ENCODE measurements at regions not wholly inside any gene's neighbourhood (a gene's known extent, or its start where the extent isn't known, plus 50 kb on each side); places are given as distances from the start of the nearest gene placed in this dataset.
"Not testable (repeated sequence)": the region's sequence is repeated elsewhere in the genome, so short reads cannot be mapped to it uniquely, and the experiment has no call there.

DNA sequence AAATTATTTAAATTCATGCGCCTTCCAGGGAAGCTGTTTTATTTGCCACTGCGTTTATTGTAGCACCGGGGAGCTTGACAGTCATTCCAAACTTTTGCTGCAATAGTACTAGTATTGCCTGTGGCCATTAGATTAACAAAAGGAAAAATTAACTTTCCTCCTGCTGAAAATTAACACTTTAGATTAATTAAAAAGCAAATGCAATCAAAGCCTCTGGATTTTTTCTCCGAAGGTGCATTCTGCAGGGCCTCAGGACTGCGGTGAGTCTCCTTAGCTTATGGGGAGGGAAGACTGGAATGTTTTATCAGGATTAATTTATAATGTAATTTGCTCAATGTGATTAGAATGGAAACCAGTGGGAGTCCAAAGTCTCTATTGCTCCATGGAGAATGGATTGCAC is 456.4 kb upstream of the CFAP20DC start:
- no peak for DNase-seq (ENCODE audit: low read depth in 2 of 2, low spot score in 1 of 2)

DNA sequence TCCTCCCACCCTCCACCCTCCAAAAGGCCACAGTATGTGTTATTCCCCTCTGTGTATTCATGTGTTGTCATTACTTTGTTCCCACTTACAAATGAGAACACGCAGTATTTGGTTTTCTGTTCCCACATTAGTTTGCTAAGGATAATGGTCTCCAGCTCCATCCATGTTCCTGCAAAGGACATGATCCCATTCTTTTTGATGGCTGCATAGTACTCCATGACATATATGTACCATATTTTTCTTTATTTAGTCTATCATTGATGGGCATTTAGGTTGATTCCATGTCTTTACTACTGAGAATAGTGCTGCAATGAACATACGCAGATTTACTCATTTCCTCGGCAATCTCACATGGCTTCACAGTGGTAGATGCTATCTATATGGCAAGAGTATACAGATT is 453.6 kb upstream of the CFAP20DC start:
- no peak for DNase-seq (ENCODE audit: low read depth in 2 of 2, low spot score in 1 of 2)

DNA sequence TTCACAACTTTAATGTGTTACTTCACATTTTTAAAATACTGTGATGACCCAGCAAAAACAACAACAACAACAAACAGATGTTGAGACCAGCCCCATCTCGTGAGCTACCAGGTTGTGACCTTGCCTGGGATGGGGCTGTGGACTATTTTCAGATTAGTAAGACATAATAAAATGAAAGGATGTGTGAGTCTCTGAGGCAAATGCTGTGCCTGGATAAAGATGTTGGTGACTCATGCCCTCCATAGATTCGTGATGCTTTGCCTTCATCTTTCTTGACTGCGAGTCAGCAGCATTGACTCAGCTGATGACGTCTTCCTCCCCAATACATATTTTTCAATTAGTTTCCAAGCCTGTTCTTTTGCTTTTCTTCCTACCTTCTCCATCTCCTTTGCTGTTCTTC is 453.0 kb upstream of the CFAP20DC start:
- DNase-seq (ENCODE audit: low read depth in 2 of 2, low spot score in 1 of 2), result no peak

DNA sequence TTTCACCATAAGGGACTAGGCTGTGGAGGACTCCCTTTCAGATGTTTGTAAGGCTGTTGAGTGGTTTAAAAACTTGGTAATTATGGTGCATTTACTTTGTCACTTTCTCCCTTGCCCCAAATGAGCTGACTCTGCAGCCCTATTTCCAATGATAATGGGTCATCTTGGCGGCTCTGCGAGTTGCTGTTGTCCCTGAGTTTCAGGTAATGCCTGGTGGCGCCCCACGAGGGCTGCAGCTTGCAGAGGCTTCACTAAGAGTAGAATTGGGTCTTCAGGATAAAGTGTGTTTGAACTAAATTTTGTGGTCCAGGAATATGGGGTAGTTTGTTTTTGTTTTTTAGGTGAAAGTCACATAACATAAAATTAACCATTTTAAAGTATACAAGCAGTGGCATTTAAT is 450.1 kb upstream of the CFAP20DC start:
- no peak for DNase-seq (ENCODE audit: low read depth in 2 of 2, low spot score in 1 of 2)

DNA sequence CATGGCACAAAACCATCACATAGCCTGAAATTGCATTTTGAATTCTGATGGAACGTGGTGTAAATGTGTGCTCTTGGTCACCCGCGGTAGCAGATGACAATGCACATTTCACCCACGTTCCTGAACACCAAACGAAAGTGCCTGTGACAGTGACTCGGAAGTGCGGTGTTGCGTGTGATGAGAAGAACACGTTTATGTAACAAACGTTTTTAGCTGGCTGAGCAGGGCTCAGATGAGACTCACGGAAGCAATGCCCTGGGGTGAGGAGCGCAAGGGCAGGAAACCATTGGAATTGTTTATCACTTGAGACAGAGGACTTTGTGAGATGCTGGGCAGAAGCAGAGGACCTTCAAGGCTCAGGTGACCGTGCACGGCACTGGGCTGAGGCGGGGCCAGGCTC is 449.2 kb upstream of the CFAP20DC start:
- DNase-seq (ENCODE audit: low read depth in 2 of 2, low spot score in 1 of 2), result no peak

DNA sequence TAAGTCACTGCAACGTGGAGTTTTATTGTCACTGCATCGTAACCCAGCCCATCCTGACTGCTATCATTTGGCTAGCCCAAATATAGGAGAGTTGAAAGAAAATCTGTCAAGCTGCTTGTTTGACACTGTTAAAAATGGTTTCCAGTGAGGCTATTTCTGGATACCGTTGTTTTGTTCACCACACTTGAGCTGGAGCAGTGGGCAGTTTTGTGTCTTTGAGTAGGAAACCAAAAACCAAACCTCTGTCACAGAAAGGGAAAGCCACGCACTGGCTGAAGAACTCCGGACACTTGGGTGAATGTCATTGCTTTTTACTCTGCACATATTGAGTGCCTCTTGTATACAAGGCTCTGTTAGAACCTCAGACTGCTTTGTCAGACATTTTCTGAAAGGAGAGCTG is 446.4 kb upstream of the CFAP20DC start:
- DNase-seq (ENCODE audit: low read depth in 2 of 2, low spot score in 1 of 2), result no peak

DNA sequence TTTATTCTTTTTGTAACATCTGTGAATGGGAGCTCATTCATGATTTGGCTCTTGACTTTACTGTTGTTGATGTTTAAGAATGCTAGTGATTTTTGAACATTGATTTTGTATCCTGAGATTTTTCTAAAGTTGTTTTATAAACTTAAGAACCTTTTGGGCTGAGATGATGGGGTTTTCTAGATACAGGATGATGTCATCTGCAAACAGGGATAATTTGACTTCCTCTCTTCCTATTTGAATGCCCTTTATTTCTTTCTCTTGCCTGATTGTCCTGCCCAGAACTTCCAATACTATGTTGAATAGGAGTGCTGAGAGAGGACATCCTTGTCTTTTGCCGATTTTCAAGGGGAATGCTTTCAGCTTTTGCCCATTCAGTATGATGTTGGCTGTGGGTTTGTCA is 445.1 kb upstream of the CFAP20DC start:
- DNase-seq (ENCODE audit: low read depth in 2 of 2, low spot score in 1 of 2), result not testable (repeated sequence)

DNA sequence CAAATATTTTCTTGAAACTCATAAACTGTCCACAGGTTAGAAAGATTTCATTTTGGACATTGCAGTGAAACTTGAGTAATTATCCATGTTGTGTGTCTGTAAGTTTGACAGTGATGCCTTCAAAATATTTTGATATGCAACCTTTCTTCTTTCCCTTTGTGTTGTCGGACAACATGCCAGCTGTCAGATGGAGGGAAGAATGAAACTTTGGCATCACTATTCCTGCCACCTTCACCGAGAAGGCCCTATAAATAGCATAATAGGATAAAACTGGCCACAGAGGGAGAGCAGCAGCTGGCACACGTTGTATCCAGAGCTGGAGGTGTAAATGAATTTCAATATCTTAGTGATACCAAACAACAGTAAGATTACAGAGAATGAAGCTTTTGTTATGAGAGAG is 436.7 kb upstream of the CFAP20DC start:
- no peak for DNase-seq (ENCODE audit: low read depth in 2 of 2, low spot score in 1 of 2)

DNA sequence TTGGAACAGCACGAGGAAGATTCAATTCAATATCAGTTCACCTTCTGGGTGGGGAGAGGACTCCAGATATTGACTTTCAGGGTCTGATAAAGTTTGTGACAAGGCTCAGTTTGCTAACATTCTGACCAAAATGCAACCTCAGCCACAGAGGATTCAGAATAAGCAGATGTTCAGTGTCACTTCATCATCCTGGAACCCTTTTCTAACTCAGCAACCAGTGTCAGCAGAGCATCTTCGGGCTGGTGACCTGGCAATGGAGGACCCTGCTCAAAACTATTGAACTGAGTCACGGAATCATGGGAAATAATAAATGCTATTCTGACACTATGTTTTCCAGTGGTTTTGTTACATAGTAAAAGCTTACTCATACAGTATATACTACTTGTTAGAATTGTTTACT is 433.4 kb upstream of the CFAP20DC start:
- no peak for DNase-seq (ENCODE audit: low read depth in 2 of 2, low spot score in 1 of 2)

DNA sequence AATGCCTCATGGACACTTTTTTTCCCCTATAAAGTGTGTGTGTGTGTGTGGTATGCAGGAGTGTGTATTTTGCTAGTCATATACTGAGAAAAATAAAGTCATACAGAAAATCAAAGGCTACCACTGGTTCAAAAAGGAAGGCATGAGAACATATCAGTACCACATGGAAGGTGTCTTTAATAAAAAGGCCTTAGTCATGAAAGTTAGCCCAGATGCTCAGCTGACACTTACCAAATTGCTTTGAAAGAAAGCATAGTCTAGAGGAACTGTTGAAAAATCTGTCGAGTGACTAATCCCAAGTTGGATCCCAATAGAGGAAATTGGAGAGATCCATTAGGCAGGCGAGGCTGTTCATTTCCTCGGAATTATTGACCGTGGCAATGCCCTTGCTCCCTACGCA is 432.9 kb upstream of the CFAP20DC start:
- DNase-seq (ENCODE audit: low read depth in 2 of 2, low spot score in 1 of 2), result no peak

DNA sequence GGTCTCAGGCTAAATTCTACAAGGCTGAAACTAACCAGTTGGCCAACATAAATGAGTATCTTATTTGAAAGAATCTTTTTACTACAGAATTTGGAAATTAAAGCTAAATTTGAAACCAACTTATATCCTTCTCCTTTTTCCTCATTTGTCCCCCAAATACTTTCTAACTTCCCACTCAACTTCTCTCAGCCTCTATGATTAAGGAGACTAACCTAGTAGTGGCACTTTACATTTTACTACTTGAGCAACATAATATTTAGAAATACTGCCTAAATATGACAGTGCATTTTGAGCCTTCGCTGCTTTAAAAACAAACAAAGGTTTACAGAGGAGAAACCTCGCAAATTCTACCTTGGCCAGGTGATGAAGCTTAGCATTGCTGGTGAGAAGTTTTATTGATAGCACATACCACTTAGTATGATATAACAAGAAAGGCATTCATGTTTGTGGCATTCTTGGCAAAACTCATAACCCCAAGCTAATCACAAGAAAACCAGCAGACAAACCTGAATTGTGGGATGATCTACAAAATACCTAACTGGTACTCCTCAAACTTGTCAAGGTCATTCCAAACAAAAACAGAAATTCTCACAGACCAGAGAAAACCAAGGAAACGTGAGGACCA is 432.1 kb upstream of the CFAP20DC start:
- DNase-seq (ENCODE audit: low read depth in 2 of 2, low spot score in 1 of 2), result no peak

DNA sequence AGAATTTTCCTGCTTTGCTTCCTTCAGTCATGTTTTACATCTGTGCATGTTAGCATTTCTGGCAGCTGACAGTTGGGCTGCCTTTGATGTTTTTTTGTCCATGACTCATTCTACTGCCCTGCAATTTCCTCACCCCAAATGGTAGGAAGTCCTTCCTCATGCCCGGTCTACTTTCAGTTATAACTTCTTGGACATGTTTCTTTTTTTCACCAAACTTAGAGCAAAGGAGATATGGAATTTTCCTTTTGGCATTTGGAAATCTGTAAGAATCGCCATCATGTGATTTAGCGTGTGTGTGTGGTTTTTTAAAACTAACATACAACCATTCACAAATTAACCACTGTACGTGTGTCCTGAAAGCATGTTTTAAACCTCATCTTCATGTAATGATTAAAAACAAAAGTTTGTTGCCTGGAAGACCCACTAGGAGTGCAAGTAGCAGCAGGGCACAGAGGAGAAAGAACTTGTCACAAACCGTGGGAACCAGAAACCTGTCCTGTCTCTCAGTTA is 430.7 kb upstream of the CFAP20DC start:
- DNase-seq (ENCODE audit: low read depth in 2 of 2, low spot score in 1 of 2), result no peak

DNA sequence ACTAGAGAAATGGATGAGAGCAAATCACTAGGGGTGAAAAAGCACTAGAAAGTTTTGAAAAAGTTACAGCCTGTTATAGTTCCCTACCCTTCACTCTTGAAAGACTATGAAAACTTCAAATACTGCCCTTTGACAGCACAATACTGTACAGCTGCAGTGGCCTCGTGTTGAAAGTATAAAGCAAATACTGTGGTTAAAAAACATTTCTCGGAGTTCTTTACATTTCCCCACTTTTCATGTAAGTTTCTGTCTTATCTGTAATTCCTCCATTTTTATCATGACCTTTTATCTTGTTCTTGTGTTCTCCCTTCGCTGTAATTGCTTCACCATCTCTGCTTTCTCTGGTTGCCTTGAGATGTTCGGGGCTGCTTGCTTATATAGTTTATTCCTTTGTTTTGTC is 423.8 kb upstream of the CFAP20DC start:
- DNase-seq (ENCODE audit: low read depth in 2 of 2, low spot score in 1 of 2), result no peak

DNA sequence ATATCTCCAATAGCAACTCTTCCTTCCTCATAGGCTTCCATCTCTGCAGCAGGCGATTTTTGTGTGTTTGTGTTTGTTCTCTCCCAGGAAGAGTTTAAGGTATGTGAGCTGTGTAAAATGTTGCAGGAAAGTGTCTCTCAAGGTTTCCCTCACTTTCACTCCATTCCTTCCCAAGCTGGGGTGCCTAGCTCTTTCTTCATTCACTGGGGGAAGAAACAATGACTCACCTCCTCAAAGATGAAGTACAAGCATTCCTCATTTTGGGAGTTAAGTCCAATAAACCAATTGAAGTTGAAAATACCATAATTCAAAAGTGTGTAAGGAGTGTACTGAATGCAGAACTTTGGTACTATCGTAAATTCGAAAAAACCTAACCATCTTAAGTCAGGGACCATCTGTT is 422.7 kb upstream of the CFAP20DC start:
- no peak for DNase-seq (ENCODE audit: low read depth in 2 of 2, low spot score in 1 of 2)

DNA sequence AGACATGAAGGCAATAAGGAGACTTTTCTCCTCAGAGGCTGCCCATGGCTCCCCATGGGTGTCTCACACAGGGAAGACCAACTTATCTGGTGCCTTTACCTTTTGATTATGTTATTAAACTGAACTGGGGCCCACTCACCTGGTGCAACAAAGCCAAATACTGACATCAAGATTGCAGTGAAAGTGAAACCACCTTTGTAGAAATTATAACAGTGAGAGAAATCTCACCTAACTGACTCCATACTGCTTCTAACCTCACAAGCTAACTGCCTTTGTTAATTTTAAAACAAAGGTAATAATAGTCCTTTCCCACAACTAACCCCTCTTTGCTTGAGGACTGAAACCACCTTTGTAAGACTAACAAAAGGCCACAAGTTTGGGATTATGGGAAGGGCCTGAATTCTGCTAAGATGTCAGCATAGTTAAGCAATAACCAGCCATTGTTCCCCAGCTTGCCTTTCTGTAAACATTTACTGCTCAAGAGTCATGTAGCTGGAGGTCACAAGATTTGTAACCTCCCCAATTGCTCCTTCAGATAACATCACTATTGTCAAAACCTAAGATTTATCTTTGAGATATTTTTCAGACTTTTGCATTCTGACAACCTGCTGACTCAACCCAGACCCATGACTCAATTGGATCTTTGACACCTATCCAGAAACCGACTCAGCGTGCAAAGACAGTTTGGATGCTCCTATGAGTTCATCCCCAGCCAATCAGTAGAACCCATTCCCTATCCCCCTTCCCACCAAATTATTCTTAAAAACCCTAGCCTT is 420.3 kb upstream of the CFAP20DC start:
- DNase-seq (ENCODE audit: low read depth in 2 of 2, low spot score in 1 of 2), result no peak

DNA sequence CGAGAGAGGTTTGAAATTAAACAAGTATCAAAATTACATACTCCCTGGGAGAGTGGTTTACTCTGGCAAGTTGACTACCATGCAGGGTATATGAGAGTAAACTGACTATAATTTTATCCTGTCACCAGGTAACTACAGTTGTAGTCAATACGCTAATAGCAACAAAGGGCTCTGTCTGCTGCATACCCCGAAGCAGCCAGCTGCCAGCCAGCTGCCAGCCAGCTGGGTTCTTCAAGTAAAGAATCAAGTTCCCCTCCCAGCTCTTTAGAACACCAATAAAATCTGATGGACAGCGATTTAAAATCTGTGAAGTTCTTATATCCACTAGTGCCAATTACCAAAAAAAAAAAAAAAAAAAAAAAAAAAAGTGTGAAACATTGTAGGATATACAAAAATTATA is 417.7 kb upstream of the CFAP20DC start:
- no peak for DNase-seq (ENCODE audit: low read depth in 2 of 2, low spot score in 1 of 2)

DNA sequence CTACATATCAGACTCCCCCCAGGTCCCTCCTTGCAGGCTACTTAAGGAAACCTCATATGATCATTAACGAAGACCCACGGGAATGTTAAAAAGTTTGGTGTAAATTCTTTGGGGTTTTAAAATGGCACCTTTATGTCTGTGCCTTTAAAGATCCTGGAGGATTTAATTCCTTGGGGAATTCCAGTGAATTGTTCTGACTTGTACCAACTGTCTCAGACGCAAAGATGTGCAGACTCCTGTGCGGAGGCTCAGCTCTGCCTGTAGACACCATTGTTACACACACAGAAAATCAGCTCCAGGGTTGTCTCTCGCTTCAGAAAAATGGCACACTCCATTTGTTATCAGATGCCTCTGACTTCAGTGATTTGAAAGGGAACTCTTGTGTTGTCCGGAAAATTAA is 414.4 kb upstream of the CFAP20DC start:
- DNase-seq (ENCODE audit: low read depth in 2 of 2, low spot score in 1 of 2), result no peak

DNA sequence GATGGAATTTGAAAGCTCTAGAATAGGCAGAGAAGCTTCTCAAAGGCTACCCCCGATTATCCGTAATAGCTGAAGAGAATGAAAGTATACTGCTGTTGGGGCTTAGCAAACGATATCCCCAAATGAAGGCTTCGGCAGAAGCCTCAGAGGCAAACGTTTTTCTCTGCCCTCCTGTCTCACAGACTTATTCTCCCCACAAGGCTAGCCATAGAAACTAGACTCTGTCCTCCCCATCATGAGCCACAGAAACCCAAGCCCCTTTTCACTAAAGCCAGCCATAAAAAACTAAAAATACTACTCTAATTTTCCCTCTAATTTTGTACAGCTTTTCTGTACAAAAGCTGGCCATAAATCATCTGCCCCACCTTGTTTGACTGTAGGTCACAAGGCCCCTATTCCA is 413.4 kb upstream of the CFAP20DC start:
- DNase-seq (ENCODE audit: low read depth in 2 of 2, low spot score in 1 of 2), result no peak

DNA sequence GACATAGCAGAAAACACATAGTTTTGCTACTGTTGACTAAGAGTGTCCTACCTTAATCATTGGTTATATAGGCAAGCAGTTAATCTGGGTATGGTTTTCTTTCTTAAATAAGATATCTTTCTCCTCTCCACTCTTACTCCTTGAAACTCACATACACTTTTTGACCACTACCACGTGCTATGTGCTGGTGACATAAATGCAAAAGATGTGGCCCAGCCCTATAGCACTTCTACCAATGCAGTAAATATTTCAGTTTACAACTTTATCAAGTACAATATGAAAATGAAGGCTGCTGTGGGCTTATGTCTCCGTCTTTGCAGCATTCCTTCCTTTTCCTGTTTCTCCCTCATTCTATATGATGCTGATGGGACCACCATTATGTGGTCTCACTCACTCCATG is 410.2 kb upstream of the CFAP20DC start:
- no peak for DNase-seq (ENCODE audit: low read depth in 2 of 2, low spot score in 1 of 2)

DNA sequence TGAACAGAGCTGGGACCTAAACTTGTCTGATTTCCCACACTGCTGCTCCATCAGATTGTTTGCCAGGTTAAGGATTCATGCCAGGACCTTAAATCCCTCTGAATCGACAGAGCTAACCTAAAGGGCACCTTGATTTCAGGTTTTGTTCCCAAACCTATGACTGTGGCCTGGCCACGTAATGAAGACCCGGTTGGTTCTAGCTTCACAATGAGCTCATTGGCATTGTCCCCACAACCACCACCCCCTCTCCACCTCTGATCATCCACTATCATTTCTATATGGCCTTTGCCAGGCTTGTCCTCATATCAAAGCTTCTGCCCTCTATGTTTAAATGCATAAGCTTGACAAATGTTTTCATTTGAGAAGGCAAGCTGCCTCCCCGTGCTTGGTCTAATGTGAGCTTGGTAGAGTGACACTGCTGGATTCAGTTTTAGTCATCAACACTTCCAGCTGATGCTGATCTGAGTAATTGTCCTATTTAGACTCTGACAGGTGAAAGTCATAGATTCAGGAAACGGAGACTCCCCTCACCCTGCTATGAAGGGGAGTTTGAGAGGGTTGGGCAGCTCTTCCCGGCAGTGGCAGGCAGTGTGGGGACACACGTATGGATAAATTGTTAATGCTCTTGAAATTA is 407.1 kb upstream of the CFAP20DC start:
- no peak for DNase-seq (ENCODE audit: low read depth in 2 of 2, low spot score in 1 of 2)

DNA sequence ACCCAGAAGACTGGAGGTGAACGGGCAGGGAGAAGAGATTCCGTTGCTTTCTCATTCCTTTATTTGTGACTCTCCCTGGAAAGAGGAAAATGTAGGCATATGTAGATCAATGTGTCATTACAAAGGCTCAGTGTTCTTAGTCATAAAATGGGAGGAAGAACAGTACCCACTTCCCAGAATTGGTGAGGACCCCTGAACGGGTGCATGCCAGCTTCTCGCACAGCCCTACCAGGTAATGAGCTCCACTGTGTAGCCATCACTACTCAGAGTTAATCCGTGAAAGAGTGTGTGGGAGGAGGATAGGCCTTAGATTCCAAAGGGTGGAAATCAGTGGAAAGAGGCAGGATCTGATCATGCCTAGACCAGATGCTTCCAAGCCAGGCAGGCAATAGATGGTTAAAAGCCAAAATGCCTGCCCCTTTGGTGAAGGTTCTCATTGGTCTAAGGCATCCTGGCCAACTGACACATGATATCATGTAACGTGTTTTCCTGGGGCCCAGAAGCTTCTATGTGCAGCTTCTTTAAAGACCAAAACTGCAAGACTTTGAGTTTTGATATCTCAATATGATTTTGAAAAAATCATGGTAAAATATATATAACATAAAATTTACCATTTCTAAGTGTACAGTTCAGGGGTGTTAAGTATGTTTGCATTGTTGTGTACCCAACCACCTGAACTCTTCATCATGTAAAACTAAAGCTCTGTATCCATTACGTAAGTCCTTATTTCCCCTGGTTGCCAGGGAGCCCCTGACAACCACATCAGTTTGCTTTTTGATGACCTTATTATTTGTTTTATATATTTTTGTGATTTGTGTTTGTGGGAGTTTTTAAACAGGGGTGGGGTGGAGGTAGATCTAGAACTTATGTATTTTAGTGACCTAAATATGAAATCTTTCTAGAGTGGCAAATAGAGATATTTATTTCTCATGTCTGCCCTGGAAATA is 402.2 kb upstream of the CFAP20DC start:
- DNase-seq (ENCODE audit: low read depth in 2 of 2, low spot score in 1 of 2), result no peak

Data from stimulated activated CD8-positive, alpha-beta memory T cell treated with anti-CD3 and anti-CD28 coated beads, Interleukin-4, amount 100 ng/mL, for 1 hour (primary cell).